Fibroblast of lung (primary cell): ENCODE measurements at regions not wholly inside any gene's neighbourhood (a gene's known extent, or its start where the extent isn't known, plus 50 kb on each side); places are given as distances from the start of the nearest gene placed in this dataset.

Source experiments
- CTCF ChIP-seq, 2 donors: IDR thresholded peaks in 1 of 2; conservative IDR thresholded peaks in 1 of 2; 1 replicate in 1 of 2; 2 replicates in 1 of 2; pipeline ENCODE4 v1.5.1; 2011 to 2012; ENCODE audit warnings: low read length in 2 of 2, control low read depth in 1 of 2, inconsistent platforms in 1 of 2, low read depth in 1 of 2, mild to moderate bottlenecking in 1 of 2
- EZH2 ChIP-seq: IDR thresholded peaks from 2 replicates; pipeline ENCODE4 v1.5.1; 2012; ENCODE audit warnings: low read length, control low read depth, mild to moderate bottlenecking; ENCODE audit errors: missing control alignments

GRCh38 chr10:100661520-100661919 is 83.9 kb upstream of the PAX2 start:
- TF ChIP-seq CTCF (conservative IDR thresholded peaks at IDR 0.05 in 1 of 2, IDR thresholded peaks at IDR 0.05 in 1 of 2; ENCODE audit: low read depth in 1 of 2, low read length in 2 of 2) (no peak), EZH2 (no peak)
